KMS-11 (cell line): ENCODE measurements at regions not wholly inside any gene's neighbourhood (a gene's known extent, or its start where the extent isn't known, plus 50 kb on each side); places are given as distances from the start of the nearest gene placed in this dataset.

Experiments used
- H2AFZ ChIP-seq: fragments of 200-600 bp; sonication (generic); 2 replicates; pipeline ENCODE4 v1.6.1; 2016; ENCODE audit warnings: antibody characterized with exemption, mixed run types, low read depth
- H3K27ac ChIP-seq: fragments of 200-600 bp; sonication (generic); 2 replicates; pipeline ENCODE4 v1.6.1; 2016; ENCODE audit warnings: mild to moderate bottlenecking, mixed run types
- H3K27me3 ChIP-seq: fragments of 200-600 bp; sonication (generic); 2 replicates; pipeline ENCODE4 v1.6.1; 2017; ENCODE audit warnings: mild to moderate bottlenecking, low read depth, mixed run types, moderate library complexity; ENCODE audit not compliant: insufficient read depth
- H3K36me3 ChIP-seq: fragments of 200-600 bp; sonication (generic); 2 replicates; pipeline ENCODE4 v1.6.1; 2017; ENCODE audit warnings: mild to moderate bottlenecking, mixed run types; ENCODE audit not compliant: insufficient read depth
- H3K4me1 ChIP-seq: fragments of 200-600 bp; sonication (generic); 2 replicates; pipeline ENCODE4 v1.6.1; 2016; ENCODE audit warnings: mild to moderate bottlenecking, low read depth, mixed run types; ENCODE audit not compliant: poor library complexity, severe bottlenecking
- H3K4me2 ChIP-seq: fragments of 200-600 bp; sonication (generic); 2 replicates; pipeline ENCODE4 v1.7.0; 2016; ENCODE audit warnings: mild to moderate bottlenecking, mixed run types
- H3K4me3 ChIP-seq: fragments of 200-600 bp; sonication (generic); IDR thresholded peaks from 2 replicates; pipeline ENCODE4 v1.6.1; 2017; ENCODE audit warnings: low read depth, low read length, mixed read lengths; ENCODE audit not compliant: insufficient read depth
- H3K79me2 ChIP-seq: fragments of 200-600 bp; sonication (generic); 2 replicates; pipeline ENCODE4 v1.6.1; 2016; ENCODE audit warnings: low read depth, mixed run types; ENCODE audit not compliant: insufficient read depth
- H3K9ac ChIP-seq: fragments of 200-600 bp; sonication (generic); 2 replicates; pipeline ENCODE4 v1.6.1; 2016; ENCODE audit warnings: mild to moderate bottlenecking, mixed run types
- H4K20me1 ChIP-seq: fragments of 200-600 bp; sonication (generic); 2 replicates; pipeline ENCODE4 v1.6.1; 2016; ENCODE audit warnings: mild to moderate bottlenecking, mixed run types; ENCODE audit not compliant: insufficient read depth
- CTCF ChIP-seq: fragments of 200-600 bp; sonication (generic); conservative IDR thresholded peaks from 2 replicates; pipeline ENCODE4 v1.6.1; 2017; ENCODE audit warnings: low read depth, mild to moderate bottlenecking, antibody characterized with exemption, low read length, moderate library complexity, mixed read lengths

GRCh38 chr1:209057901-209058300, 525.6 kb upstream of the CAMK1G start:
- Histone ChIP-seq H3K27me3 (no peaks in the 10 kb centered on the region), H3K4me2 (no peak overlapping the region), H3K9ac (no peak overlapping the region), H3K4me1 (peaks cover 10% of the 10 kb centered on the region), H4K20me1 (no peaks in the 10 kb centered on the region), H3K27ac (no peak overlapping the region), H2AFZ (no peak overlapping the region), H3K4me3 (no peak overlapping the region), H3K79me2 (no peaks in the 10 kb centered on the region), H3K36me3 (no peaks in the 10 kb centered on the region)
- TF ChIP-seq CTCF = no peak

- no peaks in the 10 kb centered on the region for H3K36me3 ChIP-seq
- no peak overlapping the region for H2AFZ ChIP-seq
- no peak overlapping the region for H3K27ac ChIP-seq
- H3K4me2 ChIP-seq = no peak overlapping the region
- TF ChIP-seq CTCF = no peak
- no peaks in the 10 kb centered on the region for H4K20me1 ChIP-seq
- H3K4me1 ChIP-seq = peaks cover 24% of the 10 kb centered on the region
- H3K27me3 ChIP-seq = no peaks in the 10 kb centered on the region
- no peaks in the 10 kb centered on the region for H3K79me2 ChIP-seq
- no peak overlapping the region for H3K9ac ChIP-seq
- H3K4me3 ChIP-seq = no peak overlapping the region
Observed at GRCh38 chr1:209059376-209059775, 524.1 kb upstream of the CAMK1G start.

- Histone ChIP-seq H2AFZ (no peak overlapping the region), H3K27me3 (no peaks in the 10 kb centered on the region), H3K36me3 (no peaks in the 10 kb centered on the region), H3K4me3 (no peak overlapping the region), H3K4me2 (no peak overlapping the region), H3K27ac (no peak overlapping the region), H3K79me2 (no peaks in the 10 kb centered on the region), H3K4me1 (peaks cover 25% of the 10 kb centered on the region), H4K20me1 (no peaks in the 10 kb centered on the region), H3K9ac (no peak overlapping the region)
- no peak for TF ChIP-seq CTCF
Observed at GRCh38 chr1:209059981-209060380, 523.5 kb upstream of the CAMK1G start.

GRCh38 chr1:209062081-209062620, 521.4 kb upstream of the CAMK1G start:
- Histone ChIP-seq H3K9ac (no peak overlapping the region), H2AFZ (no peak overlapping the region), H3K4me1 (peaks cover 25% of the 10 kb centered on the region), H3K36me3 (no peaks in the 10 kb centered on the region), H3K4me2 (peak overlapping the region; percentile 6; the same call in 1 of the 2 replicates), H3K27me3 (no peaks in the 10 kb centered on the region), H3K27ac (peak overlapping the region; percentile 10; the same call in 1 of the 2 replicates), H3K4me3 (no peak overlapping the region), H4K20me1 (no peaks in the 10 kb centered on the region), H3K79me2 (no peaks in the 10 kb centered on the region)
- no peak for TF ChIP-seq CTCF
